Transverse colon (tissue), 4 donors: ENCODE measurements at regions not wholly inside any gene's neighbourhood (a gene's known extent, or its start where the extent isn't known, plus 50 kb on each side); places are given as distances from the start of the nearest gene placed in this dataset.

Experiments used
- DNase-seq: peaks from one replicate; pipeline ENCODE4 v3.0.0-alpha.2; 2019
- H3K27ac ChIP-seq, 4 donors: fragments of 200-600 bp; sonication (generic); 2 replicates each; pipeline ENCODE4 v1.5.1; 2016 to 2018; ENCODE audit warnings: inconsistent platforms in 4 of 4
- H3K27me3 ChIP-seq: fragments of 200-600 bp; sonication (generic); 2 replicates; pipeline ENCODE4 v1.5.1; 2017; ENCODE audit warnings: inconsistent platforms
- H3K36me3 ChIP-seq, 4 donors: fragments of 200-600 bp; sonication (generic); 2 replicates each; pipeline ENCODE4 v1.5.1; 2017 to 2019; ENCODE audit warnings: inconsistent platforms in 4 of 4
- H3K4me1 ChIP-seq, 4 donors: fragments of 200-600 bp; sonication (generic); 2 replicates each; pipeline ENCODE4 v1.5.1; 2017 to 2020; ENCODE audit warnings: inconsistent platforms in 4 of 4
- H3K4me3 ChIP-seq, 4 donors: fragments of 200-600 bp; sonication (generic); 1 replicate in 1 of 4; 2 replicates in 3 of 4; pipeline versions ENCODE4 v1.5.1 to v1.6.1; 2017 to 2019; ENCODE audit warnings: inconsistent platforms in 4 of 4
- H3K9me3 ChIP-seq, 2 donors: fragments of 200-600 bp; sonication (generic); 2 replicates each; pipeline ENCODE4 v1.5.1; 2017 to 2019; ENCODE audit warnings: inconsistent platforms in 2 of 2
- CTCF ChIP-seq, 5 experiments: fragments of 200-600 bp in 3 of 5; fragments of 450-650 bp in 2 of 5; sonication (generic) in 3 of 5; IDR thresholded peaks; 1 replicate in 2 of 5; 2 replicates in 3 of 5; pipeline ENCODE4 v1.5.1; 2016 to 2017; ENCODE audit warnings: antibody characterized with exemption in 5 of 5, inconsistent platforms in 3 of 5, mild to moderate bottlenecking in 2 of 5, moderate library complexity in 1 of 5
- EP300 ChIP-seq: sonication (generic); formaldehyde crosslinking; IDR thresholded peaks from one replicate; pipeline ENCODE4 v1.6.1; 2017; ENCODE audit warnings: antibody characterized with exemption, low read depth
- POLR2A ChIP-seq: fragments of 450-650 bp; IDR thresholded peaks from one replicate; pipeline ENCODE4 v1.6.1; 2016; ENCODE audit warnings: antibody characterized with exemption, mild to moderate bottlenecking, moderate library complexity
- POLR2AphosphoS5 ChIP-seq, 3 donors: sonication (generic); formaldehyde crosslinking; IDR thresholded peaks; one replicate each; pipeline ENCODE4 v1.6.1; 2016; ENCODE audit warnings: antibody characterized with exemption in 3 of 3
- WGBS, 2 donors: methylation state at CpG; one replicate each; pipeline ENCODE4 v1.1.5; 2018; ENCODE audit warnings: low coverage in 1 of 2; 5-methylcytosine and 5-hydroxymethylcytosine counted together
- in situ Hi-C, 4 donors: fragments of 200-750 bp; cut with MboI; loops; one replicate each; pipeline versions ENCODE4 v1.15.0 to v1.15.1; 2017; ENCODE audit warnings: low sequenced_read_pairs in 3 of 4, low pct_ligation_motif_present in 1 of 4, low pct_unique_long_range_greater_than_20kb in 1 of 4
- intact Hi-C: fragments of 100-400 bp; cut with DNase I; formaldehyde crosslinking; loops from one replicate; pipeline ENCODE4 v1.15.1; 2023; ENCODE audit warnings: low total_unique reads

DNA sequence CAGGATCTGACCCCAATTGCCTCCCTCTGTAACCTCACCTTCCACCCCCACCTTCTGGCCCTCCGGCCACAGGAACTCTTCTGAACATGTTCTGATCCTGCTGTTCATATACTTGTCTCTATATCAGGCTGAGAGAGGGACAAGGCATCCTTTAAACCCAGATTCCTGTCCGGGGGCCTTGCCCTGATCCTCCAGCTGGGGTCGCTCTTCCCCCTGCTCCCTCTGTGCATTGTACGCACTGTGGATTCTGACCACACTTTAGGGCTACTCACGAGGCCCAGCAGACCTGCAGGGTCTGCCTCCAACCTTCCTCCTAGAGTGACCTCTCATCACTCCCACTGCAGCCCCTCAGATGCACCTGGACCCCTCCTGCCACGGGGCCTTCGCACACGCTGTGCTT is 269.3 kb downstream of the UQCRFS1 start:
- no peak for TF ChIP-seq EP300
- Histone ChIP-seq H3K27me3 (no peaks in the 10 kb centered on the region), H3K27ac (no peak overlapping the region), H3K4me1 (no peaks in the 10 kb centered on the region), H3K36me3 (no peaks in the 10 kb centered on the region), H3K4me3 (no peak overlapping the region), H3K9me3 (no peaks in the 10 kb centered on the region)
- no peak for DNase-seq
- in situ Hi-C loops, result no loop called here
- WGBS, 2 donors, result 83% methylated on average over 8 of the region's 8 CpGs; no CpG with 5 or more reads in 1 of the 2 donors
- intact Hi-C loops, result no loop called here

DNA sequence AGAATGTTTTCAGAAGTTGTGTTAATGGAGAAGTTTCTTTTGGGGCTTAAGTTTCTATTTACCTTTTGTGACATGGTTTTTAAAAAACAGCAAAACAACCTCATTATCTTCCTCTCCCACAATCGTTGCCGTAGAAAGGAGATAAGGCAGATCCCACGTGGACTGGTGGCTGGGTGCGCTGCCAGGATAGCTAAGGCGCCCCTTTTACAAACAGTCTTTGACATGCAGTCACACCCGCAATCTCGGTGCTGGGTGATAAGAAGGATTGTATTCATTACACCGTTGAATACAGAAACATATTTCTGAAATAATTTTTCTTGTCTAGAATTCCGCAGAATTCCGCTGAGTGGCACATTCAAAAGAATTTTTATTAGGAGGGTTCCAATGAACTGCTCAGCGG is 271.1 kb downstream of the UQCRFS1 start:
- TF ChIP-seq CTCF (IDR thresholded peaks at IDR 0.05) (no peak), EP300 (no peak), POLR2AphosphoS5 (IDR thresholded peaks at IDR 0.05) (no peak), POLR2A (no peak)
- no peaks in the 10 kb centered on the region for H3K4me1 ChIP-seq
- no peaks in the 10 kb centered on the region for H3K27me3 ChIP-seq
- no peaks in the 10 kb centered on the region for H3K36me3 ChIP-seq
- in situ Hi-C loops (no loop called here), intact Hi-C loops (no loop called here)
- WGBS, 2 donors, result 70 to 83% methylated on average over 11 of the region's 11 CpGs
- no peak for DNase-seq
- no peak overlapping the region for H3K27ac ChIP-seq
- H3K4me3 ChIP-seq, result no peak overlapping the region
- H3K9me3 ChIP-seq, result no peaks in the 10 kb centered on the region

- Histone ChIP-seq H3K36me3 (no peaks in the 10 kb centered on the region), H3K4me1 (no peaks in the 10 kb centered on the region), H3K4me3 (no peak overlapping the region), H3K9me3 (no peaks in the 10 kb centered on the region), H3K27ac (no peak overlapping the region), H3K27me3 (no peaks in the 10 kb centered on the region)
- WGBS, 2 donors, result 47 to 48% methylated on average over 4 to 7 of the region's 7 CpGs
- no peak for DNase-seq
- intact Hi-C loops (no loop called here), in situ Hi-C loops (no loop called here)
- TF ChIP-seq CTCF (IDR thresholded peaks at IDR 0.05) (no peak), POLR2A (no peak), POLR2AphosphoS5 (IDR thresholded peaks at IDR 0.05) (no peak), EP300 (no peak)
These were observed 272.0 kb downstream of the UQCRFS1 start for GRCh38 chr19:28940751-28941500.

GRCh38 chr19:28939236-28939635 is 273.7 kb downstream of the UQCRFS1 start:
- DNase-seq, result no peak
- in situ Hi-C loops, result no loop called here
- H3K27me3 ChIP-seq, result no peaks in the 10 kb centered on the region
- H3K4me3 ChIP-seq, result no peak overlapping the region
- intact Hi-C loops, result no loop called here
- no peaks in the 10 kb centered on the region for H3K36me3 ChIP-seq
- H3K4me1 ChIP-seq, result no peaks in the 10 kb centered on the region
- no peak overlapping the region for H3K27ac ChIP-seq
- no peak for TF ChIP-seq EP300
- TF ChIP-seq POLR2AphosphoS5 (IDR thresholded peaks at IDR 0.05), result no peak
- no peak for TF ChIP-seq POLR2A
- TF ChIP-seq CTCF (IDR thresholded peaks at IDR 0.05), result no peak
- no peaks in the 10 kb centered on the region for H3K9me3 ChIP-seq

DNA sequence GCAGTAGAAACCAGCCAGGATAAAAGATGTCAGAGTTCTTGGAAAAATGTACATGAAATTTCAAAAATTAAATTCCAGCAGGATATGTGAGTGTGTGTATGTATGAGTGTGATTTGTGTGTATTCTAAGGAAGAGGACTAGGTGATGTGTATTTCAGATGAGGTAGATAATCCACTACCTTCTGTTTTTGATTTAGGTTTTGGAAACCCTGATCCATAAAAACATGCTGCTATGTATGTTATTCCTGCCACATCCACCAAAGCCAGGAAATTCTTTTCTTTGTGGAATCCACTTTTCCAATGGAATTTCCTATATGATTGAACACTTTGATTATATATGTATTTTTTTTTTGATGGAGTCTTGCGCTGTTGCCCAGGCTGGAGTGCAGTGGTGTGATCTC is 276.9 kb downstream of the UQCRFS1 start:
- Histone ChIP-seq H3K4me3 (no peak overlapping the region), H3K27me3 (no peaks in the 10 kb centered on the region), H3K9me3 (no peaks in the 10 kb centered on the region), H3K27ac (no peak overlapping the region), H3K36me3 (no peaks in the 10 kb centered on the region), H3K4me1 (no peaks in the 10 kb centered on the region)
- no peak for DNase-seq
- intact Hi-C loops, result no loop called here
- TF ChIP-seq POLR2AphosphoS5 (IDR thresholded peaks at IDR 0.05) (no peak), POLR2A (no peak), EP300 (no peak), CTCF (IDR thresholded peaks at IDR 0.05) (no peak)
- 95% methylated on average over 1 of the region's 1 CpG; no CpG with 5 or more reads in 1 of the 2 donors for WGBS, 2 donors
- in situ Hi-C loops, result no loop called here
